Cardiac septum (tissue), 1 donor: ENCODE measurements at regions not wholly inside any gene's neighbourhood (a gene's known extent, or its start where the extent isn't known, plus 50 kb on each side); places are given as distances from the start of the nearest gene placed in this dataset.

Experiments
- DNase-seq: peaks from one replicate; pipeline ENCODE4 v3.0.0-alpha.2; 2020; ENCODE audit warnings: low spot score
- intact Hi-C: fragments of 100-400 bp; cut with DNase I; formaldehyde crosslinking; loops from one replicate; pipeline ENCODE4 v1.14.0; 2022
- donor health status: DM: no; HTN: no; CAD: no.

DNA sequence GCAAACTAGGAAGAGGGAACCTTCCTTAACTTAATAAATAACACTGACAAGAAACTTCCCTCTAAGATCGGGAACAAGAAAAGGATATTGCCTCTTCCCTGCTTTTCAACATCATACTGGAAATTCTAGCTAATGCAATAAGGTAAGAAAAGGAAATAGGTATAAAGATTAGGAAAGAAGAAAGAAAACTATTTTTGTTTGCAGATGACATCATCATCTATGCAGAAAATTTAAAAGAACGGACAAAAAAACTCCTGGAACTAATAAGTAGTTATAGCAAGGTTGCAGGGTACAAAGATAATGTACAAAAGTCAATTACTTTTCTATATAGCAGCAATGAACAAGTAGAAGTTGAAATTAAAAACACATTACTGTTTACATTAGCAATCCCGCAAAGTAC is 164.8 kb downstream of the WDR11 start:
- no peak for DNase-seq
- intact Hi-C loops = no loop called here

DNA sequence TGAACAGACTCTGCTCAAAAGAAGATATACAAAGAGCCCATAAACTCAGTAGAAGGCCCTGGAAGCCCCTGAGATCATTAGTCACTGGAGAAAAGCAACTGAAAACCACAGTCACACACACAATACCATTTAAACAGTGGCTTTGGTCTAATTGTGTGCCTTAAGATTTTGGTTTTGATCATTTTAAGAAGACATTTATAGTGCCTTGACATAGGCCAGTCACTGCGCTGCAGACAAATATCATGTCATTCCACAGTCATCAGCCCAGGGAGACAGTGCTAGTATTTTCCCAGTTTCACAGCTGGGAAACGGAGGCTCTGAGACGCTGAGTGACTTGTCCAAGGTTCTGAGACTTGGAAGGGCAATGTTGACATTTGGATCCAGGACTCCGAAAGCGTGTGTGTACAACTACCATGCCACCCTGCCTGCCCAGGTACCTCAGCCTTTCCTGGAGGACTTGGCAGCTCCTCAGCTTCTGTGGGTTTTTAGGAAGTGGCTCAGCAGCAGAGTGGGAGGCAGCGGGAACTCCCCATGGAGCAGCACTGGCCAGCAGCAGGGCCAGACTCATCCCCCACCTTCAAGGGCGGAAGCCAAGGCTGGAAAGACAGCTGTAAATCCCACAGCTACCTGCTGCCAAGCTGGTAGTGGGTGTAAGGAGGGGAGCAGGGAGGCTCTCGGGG is 173.9 kb downstream of the WDR11 start:
- no peak for DNase-seq
- intact Hi-C loops = no loop called here

- intact Hi-C loops = no loop called here
These were observed 174.6 kb downstream of the WDR11 start for GRCh38 chr10:121025731-121026130.

DNA sequence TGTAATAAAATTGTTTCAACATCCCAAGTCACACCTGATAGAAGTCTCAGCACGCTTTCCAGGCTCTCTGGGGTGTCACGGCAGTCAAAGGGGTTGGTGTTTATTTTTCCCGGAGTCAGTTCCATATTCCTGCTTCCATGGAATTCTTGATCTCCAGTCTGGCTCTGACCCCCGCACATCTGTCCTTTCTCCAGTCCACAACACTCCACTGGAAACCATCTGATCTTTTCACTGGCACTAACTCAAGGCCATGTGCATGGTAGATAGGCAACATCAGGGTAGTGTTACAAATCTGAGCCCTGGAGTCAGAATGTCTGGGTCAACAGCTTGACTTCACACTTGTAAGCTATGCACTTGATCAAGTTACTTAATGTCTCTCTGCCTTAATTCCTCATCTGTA is 176.2 kb downstream of the WDR11 start:
- intact Hi-C loops = no loop called here
- DNase-seq = no peak

More at GRCh38 chr10:121025731-121026130, 174.6 kb downstream of the WDR11 start:
- DNase-seq = no peak

- no peak for DNase-seq
- intact Hi-C loops = no loop called here
These were observed 181.3 kb downstream of the WDR11 start for GRCh38 chr10:121032460-121032859.

- DNase-seq = no peak
- intact Hi-C loops = no loop called here
These were observed 182.2 kb downstream of the WDR11 start for GRCh38 chr10:121033366-121033765.

DNA sequence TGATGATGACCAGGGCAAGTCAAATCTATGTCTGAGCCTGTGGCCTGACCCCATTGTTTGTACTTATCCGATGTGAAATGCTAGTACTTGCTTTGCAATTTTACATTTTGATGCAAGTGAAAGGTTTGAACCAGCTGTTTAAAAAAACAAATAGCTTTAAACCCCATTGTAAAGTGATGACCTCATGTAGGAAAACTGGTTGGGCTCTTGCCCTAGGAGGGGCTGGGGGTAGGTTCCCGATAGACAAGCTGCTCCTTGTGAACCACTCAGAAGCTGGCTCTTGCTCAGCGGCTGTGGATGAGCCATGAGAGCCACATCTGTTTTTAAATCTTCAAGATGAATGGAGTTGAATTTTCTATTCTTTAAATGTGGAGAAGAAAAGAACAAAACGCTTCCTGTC is 185.3 kb downstream of the WDR11 start:
- no peak for DNase-seq
- intact Hi-C loops = no loop called here

DNA sequence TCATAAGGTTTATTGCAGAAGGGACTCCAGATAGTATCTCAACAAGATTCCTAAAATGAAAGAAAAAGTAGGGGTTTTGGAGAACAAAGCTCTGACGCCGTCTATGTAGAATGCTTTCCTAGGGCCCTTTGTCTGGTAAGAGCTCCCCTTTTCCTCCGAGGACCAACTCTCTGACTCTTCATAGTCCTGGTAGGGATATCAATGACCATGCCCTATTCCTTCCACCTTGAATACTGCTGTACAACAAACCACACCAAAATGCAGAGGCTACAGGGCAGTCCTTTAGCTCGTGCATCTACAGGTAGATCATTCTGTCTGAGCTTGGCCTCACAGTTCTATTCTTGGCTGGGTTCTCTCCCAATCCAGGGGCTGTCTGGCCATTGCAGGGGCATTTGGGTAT is 190.3 kb downstream of the WDR11 start:
- DNase-seq = no peak
- intact Hi-C loops = no loop called here

GRCh38 chr10:121041906-121042305 is 190.7 kb downstream of the WDR11 start:
- no peak for DNase-seq
- intact Hi-C loops = no loop called here

DNA sequence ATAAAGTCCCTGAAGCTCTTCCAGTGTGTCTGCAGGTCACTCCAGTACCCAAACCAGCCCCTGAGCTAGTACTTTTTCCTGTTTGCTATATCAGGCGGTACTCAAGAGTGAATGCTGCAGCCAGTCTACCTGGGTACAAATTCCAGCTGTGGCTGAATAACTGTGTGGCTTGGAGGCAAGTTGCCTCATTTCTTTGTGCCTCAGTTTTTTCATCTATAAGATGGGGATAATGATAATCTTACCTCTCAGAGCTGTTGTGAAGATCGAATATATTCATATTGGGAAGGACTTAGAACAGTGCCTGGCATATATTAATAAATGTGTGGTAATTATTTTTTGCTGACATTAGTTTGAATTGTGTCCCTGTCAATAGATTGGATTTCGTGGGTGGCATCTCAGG is 191.2 kb downstream of the WDR11 start:
- no peak for DNase-seq
- intact Hi-C loops = no loop called here

- DNase-seq = no peak
- intact Hi-C loops = no loop called here
These were observed 192.1 kb downstream of the WDR11 start for GRCh38 chr10:121043124-121043849.

DNA sequence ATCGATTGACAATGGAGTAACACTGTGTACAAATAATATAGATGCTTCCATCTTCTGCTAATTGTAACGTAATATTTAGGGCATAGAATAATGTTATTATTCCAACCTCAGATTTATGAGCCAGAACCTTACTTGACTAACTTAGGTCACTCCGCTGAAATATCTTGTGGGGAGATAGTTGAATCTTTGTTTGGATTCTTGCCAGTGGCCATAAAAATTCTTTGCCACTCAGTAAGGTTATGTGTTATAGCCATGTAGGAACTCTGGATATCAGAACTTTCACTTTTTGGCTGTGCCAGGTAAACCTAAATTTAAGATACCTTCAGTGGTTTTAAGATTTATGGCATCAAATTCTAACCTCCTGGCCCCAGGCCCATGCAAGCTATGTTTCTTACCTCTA is 197.6 kb downstream of the WDR11 start:
- intact Hi-C loops = no loop called here
- DNase-seq = no peak

DNA sequence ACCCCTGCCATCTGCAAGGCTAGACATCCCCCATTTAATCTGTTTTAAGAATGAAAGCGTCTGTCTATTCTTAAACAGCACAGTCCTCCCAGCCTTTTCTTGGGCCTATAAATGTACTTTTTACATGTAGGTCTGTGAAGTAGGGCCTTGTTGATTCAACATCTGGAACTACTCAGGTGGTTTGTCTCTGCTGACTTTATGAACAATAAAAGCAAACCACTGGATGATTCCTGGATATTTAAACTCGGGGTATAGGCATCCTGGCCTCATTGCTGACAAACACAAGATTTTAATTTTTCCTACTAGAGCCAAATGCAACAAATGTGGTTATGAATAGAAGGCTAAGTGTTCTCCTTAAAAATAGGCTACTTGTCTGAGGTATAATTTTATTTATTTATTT is 198.3 kb downstream of the WDR11 start:
- DNase-seq = no peak
- intact Hi-C loops = no loop called here

DNA sequence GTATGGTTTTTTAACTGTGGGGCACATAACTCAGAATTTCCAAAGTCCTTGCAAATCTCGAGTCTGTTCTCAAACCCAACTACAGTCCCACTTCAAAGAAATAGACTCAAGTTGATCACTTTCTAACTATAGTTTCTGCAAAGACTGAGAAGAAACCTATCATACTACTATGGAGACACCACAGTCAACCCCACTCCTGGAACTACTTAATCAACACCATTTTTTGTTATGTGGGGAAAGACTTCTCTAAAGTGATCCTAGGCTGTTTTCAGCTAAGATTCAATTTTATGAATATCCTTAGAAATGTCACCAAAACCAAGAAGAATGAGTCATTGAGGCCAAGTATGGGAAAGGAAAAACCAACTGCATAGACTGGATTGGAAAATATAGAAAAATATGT is 198.8 kb downstream of the WDR11 start:
- DNase-seq = no peak
- intact Hi-C loops = no loop called here

GRCh38 chr10:121051171-121051570 is 200.0 kb downstream of the WDR11 start:
- intact Hi-C loops = no loop called here
- no peak for DNase-seq

- DNase-seq = no peak
- intact Hi-C loops = no loop called here
These were observed 200.6 kb downstream of the WDR11 start for GRCh38 chr10:121051696-121052279.

DNA sequence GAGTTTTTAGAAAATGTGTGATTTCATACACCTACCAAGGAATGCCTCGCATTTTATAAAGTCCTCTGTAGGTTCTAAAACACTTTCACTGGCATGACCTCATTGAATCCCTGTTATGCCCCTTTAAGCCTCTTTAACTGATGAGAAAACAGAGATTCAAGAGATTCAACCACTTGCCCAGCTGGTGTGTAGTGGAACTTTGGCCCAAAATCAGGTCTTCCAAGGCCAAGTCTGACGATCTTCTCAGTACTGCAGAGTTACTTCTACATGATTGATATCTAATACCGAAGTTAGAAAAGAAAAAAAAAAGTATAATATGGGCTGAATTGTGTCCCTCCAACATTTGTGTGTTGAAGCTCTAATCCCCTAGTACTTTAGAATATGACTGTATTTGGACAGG is 202.0 kb downstream of the WDR11 start:
- intact Hi-C loops = no loop called here
- no peak for DNase-seq

- no peak for DNase-seq
- intact Hi-C loops = no loop called here
These were observed 203.7 kb downstream of the WDR11 start for GRCh38 chr10:121054874-121055273.

DNA sequence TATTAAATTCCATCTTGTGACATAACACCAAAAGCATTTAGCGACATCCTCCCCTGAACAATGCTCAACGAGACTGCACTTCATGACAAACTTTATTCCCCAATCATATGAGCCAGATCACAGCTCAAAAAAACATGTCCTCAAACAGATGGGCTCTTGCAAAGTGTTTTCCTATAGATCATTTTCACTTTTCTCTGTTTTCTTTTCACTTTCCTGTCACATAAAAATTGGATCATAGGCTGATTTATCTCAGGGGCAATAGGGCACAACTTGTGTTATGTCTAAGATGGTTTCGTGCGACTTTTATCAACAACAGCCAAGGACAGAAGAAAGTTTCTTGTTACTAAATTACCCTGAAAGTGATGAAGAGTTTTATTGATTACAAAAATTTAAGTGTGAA is 206.1 kb downstream of the WDR11 start:
- intact Hi-C loops = no loop called here
- no peak for DNase-seq

DNA sequence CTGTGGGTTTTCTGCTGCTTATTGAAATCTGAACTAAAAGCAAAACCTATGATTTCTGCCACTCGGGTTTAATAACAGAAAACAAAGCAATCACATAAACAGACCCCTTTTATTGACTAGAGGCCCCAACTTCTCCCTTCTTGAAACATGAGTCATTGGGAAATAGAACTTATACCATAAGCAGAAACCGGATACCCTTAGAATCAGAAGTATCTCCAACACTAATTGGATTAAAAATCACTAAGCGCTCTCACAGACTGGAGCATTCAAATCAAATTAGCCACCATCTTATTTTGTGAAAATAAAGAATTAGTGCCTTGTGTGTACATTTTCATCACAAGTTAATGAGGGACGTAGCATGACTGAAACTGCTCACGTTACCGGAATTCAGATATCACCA is 206.9 kb downstream of the WDR11 start:
- intact Hi-C loops = no loop called here
- no peak for DNase-seq

DNA sequence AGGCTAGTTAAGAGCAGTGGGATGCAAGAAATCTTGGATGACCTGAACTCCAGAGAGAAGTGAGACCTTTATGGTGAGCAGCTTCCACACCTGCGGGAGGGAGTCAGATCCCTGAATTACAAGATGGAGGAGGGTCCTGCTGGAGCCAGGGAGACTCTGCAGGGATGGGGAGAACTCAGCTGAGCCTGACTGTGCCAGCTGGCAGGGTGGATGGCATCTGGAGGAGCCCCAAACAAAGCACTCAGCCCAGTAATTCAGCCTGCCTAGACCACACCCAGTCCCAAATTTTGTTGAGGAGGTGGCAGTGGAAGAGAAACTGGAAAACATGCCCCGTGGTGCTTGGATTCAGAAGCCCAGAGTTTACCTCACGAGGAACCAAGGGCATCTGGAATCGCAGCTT is 208.2 kb downstream of the WDR11 start:
- DNase-seq = no peak
- intact Hi-C loops = no loop called here
